Endothelial cell of umbilical vein (primary cell): ENCODE measurements at regions not wholly inside any gene's neighbourhood (a gene's known extent, or its start where the extent isn't known, plus 50 kb on each side); places are given as distances from the start of the nearest gene placed in this dataset.

ENCODE experiments used
- POLR2A ChIP-seq: IDR thresholded peaks from 2 replicates; pipeline ENCODE4 v1.6.1; 2012; ENCODE audit warnings: low read depth, mild to moderate bottlenecking, control low read depth, low read length
- POLR2AphosphoS5 ChIP-seq: IDR thresholded peaks from 2 replicates; pipeline ENCODE4 v1.6.1; 2012; ENCODE audit warnings: low read depth, mild to moderate bottlenecking, control low read depth, low read length, moderate library complexity; ENCODE audit not compliant: insufficient read depth
- TF ChIP-seq, protein P1 (sequence below), 2 donors: IDR thresholded peaks; 1 replicate in 1 of 2; 2 replicates in 1 of 2; pipeline ENCODE4 v1.5.1; 2011; ENCODE audit warnings: low read length in 2 of 2, mild to moderate bottlenecking in 2 of 2, moderate library complexity in 2 of 2, control low read depth in 1 of 2, inconsistent platforms in 1 of 2, low read depth in 1 of 2; ENCODE audit not compliant: insufficient read depth in 1 of 2; ENCODE audit errors: extremely low read depth in 1 of 2

DNA sequence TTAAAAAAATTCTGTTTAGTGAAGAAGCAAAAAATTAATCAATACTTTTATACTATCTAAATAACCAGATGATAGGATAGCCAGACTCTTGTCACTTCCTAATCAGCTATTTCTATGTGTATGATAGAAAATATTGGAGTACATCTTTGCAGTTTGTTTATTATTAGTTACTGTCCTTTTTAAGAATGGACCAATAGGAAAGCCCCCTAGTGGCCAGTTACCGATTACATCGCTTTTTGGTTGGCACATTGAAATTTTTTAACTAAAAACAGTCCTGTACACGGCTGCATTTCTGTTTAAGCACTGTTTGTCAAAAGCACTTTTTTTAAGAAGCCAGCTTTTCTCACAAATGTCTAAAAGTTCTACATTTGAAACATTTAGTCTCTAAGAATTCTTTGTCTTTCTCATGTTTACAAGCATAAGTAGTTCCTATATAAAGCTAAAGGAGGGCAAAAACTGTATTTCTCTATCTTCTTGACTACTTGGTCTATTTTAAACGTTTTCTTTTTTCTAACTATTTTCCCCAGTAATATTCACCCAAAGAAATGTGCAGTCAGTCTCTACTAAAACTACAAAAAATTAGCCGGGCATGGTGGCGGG, 253.2 kb upstream of the LRTM1 start:
- TF ChIP-seq, protein P1, sequence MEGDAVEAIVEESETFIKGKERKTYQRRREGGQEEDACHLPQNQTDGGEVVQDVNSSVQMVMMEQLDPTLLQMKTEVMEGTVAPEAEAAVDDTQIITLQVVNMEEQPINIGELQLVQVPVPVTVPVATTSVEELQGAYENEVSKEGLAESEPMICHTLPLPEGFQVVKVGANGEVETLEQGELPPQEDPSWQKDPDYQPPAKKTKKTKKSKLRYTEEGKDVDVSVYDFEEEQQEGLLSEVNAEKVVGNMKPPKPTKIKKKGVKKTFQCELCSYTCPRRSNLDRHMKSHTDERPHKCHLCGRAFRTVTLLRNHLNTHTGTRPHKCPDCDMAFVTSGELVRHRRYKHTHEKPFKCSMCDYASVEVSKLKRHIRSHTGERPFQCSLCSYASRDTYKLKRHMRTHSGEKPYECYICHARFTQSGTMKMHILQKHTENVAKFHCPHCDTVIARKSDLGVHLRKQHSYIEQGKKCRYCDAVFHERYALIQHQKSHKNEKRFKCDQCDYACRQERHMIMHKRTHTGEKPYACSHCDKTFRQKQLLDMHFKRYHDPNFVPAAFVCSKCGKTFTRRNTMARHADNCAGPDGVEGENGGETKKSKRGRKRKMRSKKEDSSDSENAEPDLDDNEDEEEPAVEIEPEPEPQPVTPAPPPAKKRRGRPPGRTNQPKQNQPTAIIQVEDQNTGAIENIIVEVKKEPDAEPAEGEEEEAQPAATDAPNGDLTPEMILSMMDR (IDR thresholded peaks at IDR 0.05; ENCODE audit: extremely low read depth in 1 of 2, insufficient read depth in 1 of 2, low read depth in 1 of 2, low read length in 2 of 2) = peak; percentile 39 to 52
- TF ChIP-seq POLR2A = no peak
- no peak for TF ChIP-seq POLR2AphosphoS5
